ENCODE measurements at regions not wholly inside any gene's neighbourhood (a gene's known extent, or its start where the extent isn't known, plus 50 kb on each side); places are given as distances from the start of the nearest gene placed in this dataset.

GRCh38 chr1:219520241-219520640, 92.7 kb downstream of the ZC3H11B start:
- no peak for DNase-seq

GRCh38 chr1:219518907-219519248, 94.0 kb downstream of the ZC3H11B start:
- no peak for DNase-seq

GRCh38 chr1:219518168-219518906, 94.6 kb downstream of the ZC3H11B start:
- no peak for DNase-seq

GRCh38 chr1:219517031-219517430, 95.9 kb downstream of the ZC3H11B start:
- no peak for DNase-seq

GRCh38 chr1:219514728-219515127, 98.2 kb downstream of the ZC3H11B start:
- DNase-seq = no peak

GRCh38 chr1:219507437-219507836, 105.5 kb downstream of the ZC3H11B start:
- DNase-seq = no peak

- DNase-seq = no peak
These were observed 106.0 kb downstream of the ZC3H11B start for GRCh38 chr1:219506936-219507335.

GRCh38 chr1:219506473-219506899, 106.4 kb downstream of the ZC3H11B start:
- DNase-seq = no peak

GRCh38 chr1:219505886-219506285, 107.0 kb downstream of the ZC3H11B start:
- no peak for DNase-seq

GRCh38 chr1:219503604-219504003, 109.3 kb downstream of the ZC3H11B start:
- no peak for DNase-seq

- DNase-seq = no peak
These were observed 112.5 kb downstream of the ZC3H11B start for GRCh38 chr1:219500327-219500897.

- DNase-seq = no peak
These were observed 114.2 kb downstream of the ZC3H11B start for GRCh38 chr1:219498666-219499065.

GRCh38 chr1:219495737-219496408, 117.0 kb downstream of the ZC3H11B start:
- no peak for DNase-seq

GRCh38 chr1:219492717-219493116, 120.2 kb downstream of the ZC3H11B start:
- DNase-seq = no peak

- no peak for DNase-seq
These were observed 122.3 kb downstream of the ZC3H11B start for GRCh38 chr1:219490566-219490965.

GRCh38 chr1:219489636-219490035, 123.3 kb downstream of the ZC3H11B start:
- no peak for DNase-seq

GRCh38 chr1:219488275-219488674, 124.6 kb downstream of the ZC3H11B start:
- DNase-seq = no peak

- DNase-seq = no peak
These were observed 129.4 kb downstream of the ZC3H11B start for GRCh38 chr1:219483530-219483929.

GRCh38 chr1:219480011-219480410, 132.9 kb downstream of the ZC3H11B start:
- no peak for DNase-seq

GRCh38 chr1:219478811-219479210, 134.1 kb downstream of the ZC3H11B start:
- DNase-seq = no peak

- no peak for DNase-seq
These were observed 135.0 kb downstream of the ZC3H11B start for GRCh38 chr1:219477861-219478260.

- DNase-seq = no peak
These were observed 136.2 kb downstream of the ZC3H11B start for GRCh38 chr1:219476716-219477115.

GRCh38 chr1:219476116-219476515, 136.8 kb downstream of the ZC3H11B start:
- no peak for DNase-seq

- DNase-seq = no peak
These were observed 140.3 kb downstream of the ZC3H11B start for GRCh38 chr1:219472596-219472995.
